PC-9 (cell line): ENCODE measurements at regions not wholly inside any gene's neighbourhood (a gene's known extent, or its start where the extent isn't known, plus 50 kb on each side); places are given as distances from the start of the nearest gene placed in this dataset.

Experiments used
- CTCF ChIP-seq: fragments of 200-600 bp; sonication (generic); conservative IDR thresholded peaks from 2 replicates; pipeline ENCODE4 v1.6.1; 2017; ENCODE audit warnings: mixed run types, antibody characterized with exemption, mild to moderate bottlenecking, moderate library complexity
- EZH2 ChIP-seq: fragments of 200-600 bp; sonication (generic); IDR thresholded peaks from 2 replicates; pipeline ENCODE4 v1.8.0; 2017; ENCODE audit warnings: antibody characterized with exemption, low read depth

- TF ChIP-seq CTCF (no peak), EZH2 (no peak)
Observed at GRCh38 chr11:38672445-38672844, 2074.4 kb upstream of the RAG2 start.
